ENCODE measurements at regions not wholly inside any gene's neighbourhood (a gene's known extent, or its start where the extent isn't known, plus 50 kb on each side); places are given as distances from the start of the nearest gene placed in this dataset.

GRCh38 chr10:51005551-51005950, 68.7 kb upstream of the PRKG1 start:
- TF ChIP-seq CTCF (IDR thresholded peaks at IDR 0.05) (no peak), POLR2A (IDR thresholded peaks at IDR 0.05) (no peak)

All from body of pancreas (tissue), 4 donors.